GM12864 (cell line): ENCODE measurements at regions not wholly inside any gene's neighbourhood (a gene's known extent, or its start where the extent isn't known, plus 50 kb on each side); places are given as distances from the start of the nearest gene placed in this dataset.

Experiments used
- DNase-seq: peaks from one replicate; pipeline ENCODE4 v3.0.0-alpha.2; 2011; ENCODE audit warnings: low read depth
- H3K4me3 ChIP-seq: 2 replicates; pipeline ENCODE4 v1.5.1; 2011; ENCODE audit warnings: mild to moderate bottlenecking, low read depth, low read length, control low read depth
- CTCF ChIP-seq: IDR thresholded peaks from 2 replicates; pipeline ENCODE4 v1.5.1; 2011; ENCODE audit warnings: low read depth, mild to moderate bottlenecking, moderate library complexity, low read length, control low read depth, inconsistent platforms; ENCODE audit errors: missing control alignments

- no peak for TF ChIP-seq CTCF
- no peak for DNase-seq
Measured at GRCh38 chr3:128555098-128555825, 62.3 kb upstream of the GATA2 start.

GRCh38 chr3:128554465-128555097, 61.6 kb upstream of the GATA2 start:
- no peak for DNase-seq
- TF ChIP-seq CTCF = no peak
- H3K4me3 ChIP-seq = no peak overlapping the region

More at GRCh38 chr3:128555098-128555825, 62.3 kb upstream of the GATA2 start:
- no peak overlapping the region for H3K4me3 ChIP-seq

GRCh38 chr3:128554100-128554464, 61.1 kb upstream of the GATA2 start:
- DNase-seq = no peak
- no peak overlapping the region for H3K4me3 ChIP-seq
- TF ChIP-seq CTCF = no peak

- H3K4me3 ChIP-seq = no peak overlapping the region
- no peak for DNase-seq
- no peak for TF ChIP-seq CTCF
Measured at GRCh38 chr3:128553560-128553959, 60.6 kb upstream of the GATA2 start.

- no peak overlapping the region for H3K4me3 ChIP-seq
- no peak for DNase-seq
- no peak for TF ChIP-seq CTCF
Measured at GRCh38 chr3:128551867-128552266, 58.9 kb upstream of the GATA2 start.

- DNase-seq = no peak
- H3K4me3 ChIP-seq = no peak overlapping the region
- TF ChIP-seq CTCF = no peak
Measured at GRCh38 chr3:128551451-128551850, 58.5 kb upstream of the GATA2 start.
